IMR-90 (cell line): ENCODE measurements at regions not wholly inside any gene's neighbourhood (a gene's known extent, or its start where the extent isn't known, plus 50 kb on each side); places are given as distances from the start of the nearest gene placed in this dataset.

ENCODE experiments used
- ATAC-seq: fragments of 200-7000 bp; cut with Tn5 transposase; 2 replicates; pipeline ENCODE4 v1.9.1; 2020; ENCODE audit warnings: low read depth, mild to moderate bottlenecking, moderate library complexity
- BruUV-seq: library from RNA; stranded (reverse); fragments of 400-500 nt; replicated peaks from 2 replicates; lab custom pipeline; 2021; lab: Mats Ljungman, UMichigan
- CTCF ChIA-PET: fragments of 300-600 bp; formaldehyde crosslinking; extraction: SDS; loops from one replicate; lab custom pipeline; 2021; ENCODE audit warnings: antibody characterized with exemption; lab: Yijun Ruan, JAX
- POLR2A ChIA-PET: fragments of 300-600 bp; sonication (Branson Sonifier 250); formaldehyde crosslinking; loops from one replicate; lab custom pipeline; 2022; ENCODE audit warnings: antibody characterized with exemption; ENCODE audit not compliant: unreplicated experiment; lab: Charles Lee
- DNase-seq: peaks from one replicate; pipeline ENCODE4 v3.0.0; 2013
- H2AFZ ChIP-seq: replicated peaks from 2 replicates; pipeline ENCODE3; 2013; ENCODE audit warnings: low read length, mild to moderate bottlenecking; ENCODE audit not compliant: poor library complexity
- H2AK5ac ChIP-seq: 2 replicates; pipeline ENCODE4 v1.6.1; 2013; ENCODE audit warnings: low read depth, low read length, inconsistent platforms
- H2AK9ac ChIP-seq: replicated peaks from 2 replicates; pipeline ENCODE3; 2013; ENCODE audit warnings: mild to moderate bottlenecking, low read depth, low read length, moderate library complexity; ENCODE audit not compliant: poor library complexity
- H2BK120ac ChIP-seq: 2 replicates; pipeline ENCODE4 v1.6.1; 2013; ENCODE audit warnings: low read depth, low read length, inconsistent platforms
- H2BK15ac ChIP-seq: 3 replicates; pipeline ENCODE4 v1.6.1; 2013; ENCODE audit warnings: low read depth, low read length, inconsistent platforms
- H2BK20ac ChIP-seq: 2 replicates; pipeline ENCODE4 v1.6.1; 2013; ENCODE audit warnings: low read depth, mild to moderate bottlenecking, inconsistent platforms, low read length, moderate library complexity
- H2BK5ac ChIP-seq: 2 replicates; pipeline ENCODE4 v1.6.1; 2013; ENCODE audit warnings: mild to moderate bottlenecking, low read depth, low read length, inconsistent platforms; ENCODE audit not compliant: poor library complexity, severe bottlenecking
- H3K14ac ChIP-seq: replicated peaks from 2 replicates; pipeline ENCODE4 v1.6.1; 2013; ENCODE audit warnings: low read depth, low read length, inconsistent platforms
- H3K18ac ChIP-seq: 2 replicates; pipeline ENCODE4 v1.6.1; 2013; ENCODE audit warnings: low read depth, low read length, control low read depth
- H3K23ac ChIP-seq: 2 replicates; pipeline ENCODE4 v1.6.1; 2013; ENCODE audit warnings: low read depth, low read length, inconsistent platforms
- H3K27ac ChIP-seq: 2 replicates; pipeline ENCODE4 v1.5.1; 2013; ENCODE audit warnings: mild to moderate bottlenecking, control low read depth, low read length; ENCODE audit not compliant: insufficient read depth
- H3K27me3 ChIP-seq: 2 replicates; pipeline ENCODE4 v1.6.1; 2013; ENCODE audit warnings: low read length; ENCODE audit not compliant: control insufficient read depth, insufficient read depth
- H3K36me3 ChIP-seq: 2 replicates; pipeline ENCODE4 v1.6.1; 2013; ENCODE audit warnings: low read length, mixed read lengths; ENCODE audit not compliant: control insufficient read depth, insufficient read depth
- H3K4ac ChIP-seq: 2 replicates; pipeline ENCODE4 v1.6.1; 2013; ENCODE audit warnings: low read depth, low read length, inconsistent platforms
- H3K4me1 ChIP-seq: 2 replicates; pipeline ENCODE4 v1.6.1; 2013; ENCODE audit warnings: low read length, mixed read lengths; ENCODE audit not compliant: control insufficient read depth, insufficient read depth
- H3K4me2 ChIP-seq: 2 replicates; pipeline ENCODE4 v1.6.1; 2013; ENCODE audit warnings: low read depth, mild to moderate bottlenecking, control low read depth, low read length, moderate library complexity
- H3K4me3 ChIP-seq: 2 replicates; pipeline ENCODE4 v1.5.1; 2013; ENCODE audit warnings: low read depth, mild to moderate bottlenecking, control low read depth, low read length, moderate library complexity; ENCODE audit not compliant: insufficient read depth
- H3K56ac ChIP-seq: 2 replicates; pipeline ENCODE4 v1.6.1; 2013; ENCODE audit warnings: low read length, inconsistent platforms; ENCODE audit not compliant: insufficient read depth; ENCODE audit errors: extremely low read depth
- H3K79me1 ChIP-seq, 2 experiments: 2 replicates each; pipeline ENCODE4 v1.6.1; 2013; ENCODE audit warnings: low read length in 2 of 2, inconsistent platforms in 1 of 2, low read depth in 1 of 2
- H3K9ac ChIP-seq: 2 replicates; pipeline ENCODE4 v1.6.1; 2013; ENCODE audit warnings: low read depth, low read length, control low read depth
- H3K9me1 ChIP-seq: 2 replicates; pipeline ENCODE4 v1.6.1; 2013; ENCODE audit warnings: low read length, inconsistent platforms; ENCODE audit not compliant: insufficient read depth
- H3K9me3 ChIP-seq: 2 replicates; pipeline ENCODE4 v1.6.1; 2013; ENCODE audit warnings: low read length; ENCODE audit not compliant: control insufficient read depth, insufficient read depth
- H4K20me1 ChIP-seq: 2 replicates; pipeline ENCODE4 v1.6.1; 2013; ENCODE audit warnings: low read length, inconsistent platforms; ENCODE audit not compliant: insufficient read depth
- H4K5ac ChIP-seq: 2 replicates; pipeline ENCODE4 v1.6.1; 2013; ENCODE audit warnings: mild to moderate bottlenecking, low read depth, low read length, control low read depth
- H4K8ac ChIP-seq, 2 experiments: 2 replicates each; pipeline ENCODE4 v1.6.1; 2013; ENCODE audit warnings: low read depth in 2 of 2, low read length in 2 of 2, control low read depth in 1 of 2, inconsistent platforms in 1 of 2
- H4K91ac ChIP-seq: 2 replicates; pipeline ENCODE4 v1.6.1; 2013; ENCODE audit warnings: low read depth, low read length, inconsistent platforms; ENCODE audit not compliant: insufficient read depth
- MXI1 ChIP-seq: IDR thresholded peaks from 2 replicates; pipeline ENCODE4 v1.6.1; 2012; ENCODE audit warnings: low read depth, mild to moderate bottlenecking, low read length, moderate library complexity, borderline replicate concordance
- dilution Hi-C: fragments of 300-500 bp; cut with HindIII; formaldehyde crosslinking; loops from one replicate; pipeline ENCODE4 v1.14.3; 2018; ENCODE audit warnings: low sequenced_read_pairs; ENCODE audit not compliant: unreplicated experiment
- in situ Hi-C: fragments of 300-500 bp; cut with MboI; formaldehyde crosslinking; loops from 3 replicates; pipeline ENCODE4 v1.14.3; 2019; ENCODE audit warnings: low sequenced_read_pairs, inconsistent platforms, mixed read lengths
- intact Hi-C: fragments of 100-400 bp; cut with micrococcal nuclease; formaldehyde crosslinking; loops from 2 replicates; pipeline ENCODE4 v1.10.0; 2022

DNA sequence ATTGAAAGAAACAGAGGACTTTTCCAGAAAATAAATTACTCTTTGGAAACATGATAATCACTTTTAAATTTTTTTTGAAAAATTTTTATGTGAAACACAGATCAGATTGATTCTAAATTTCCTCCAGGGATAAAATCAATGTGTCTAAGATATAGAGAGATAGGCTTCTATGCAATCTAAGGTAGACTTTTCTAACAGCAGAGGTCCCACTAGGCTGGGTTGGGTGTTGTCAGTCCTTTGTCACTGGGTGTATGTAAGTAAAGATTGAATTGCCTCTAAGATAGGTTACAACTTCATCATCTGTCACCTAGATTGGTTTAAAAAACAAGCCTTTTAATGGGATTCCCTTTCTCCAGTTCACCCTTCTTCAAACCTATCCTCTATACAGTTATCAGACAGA lies 449.9 kb downstream of the DHX35 start:
- no peak overlapping the region for H2BK20ac ChIP-seq
- H3K9ac ChIP-seq: no peak overlapping the region
- H3K36me3 ChIP-seq: no peaks in the 10 kb centered on the region
- no peak overlapping the region for H2AK9ac ChIP-seq
- no peaks in the 10 kb centered on the region for H3K4me1 ChIP-seq
- H2BK120ac ChIP-seq: no peak overlapping the region
- POLR2A ChIA-PET: no interaction called here
- H3K27ac ChIP-seq: no peak overlapping the region
- no peak overlapping the region for H3K4me3 ChIP-seq
- intact Hi-C loops: no loop called here
- no peak overlapping the region for H3K4ac ChIP-seq
- H2AFZ ChIP-seq: no peak overlapping the region
- H4K91ac ChIP-seq: no peak overlapping the region
- no peak overlapping the region for H4K5ac ChIP-seq
- TF ChIP-seq MXI1: no peak
- H2BK15ac ChIP-seq: no peak overlapping the region
- H3K14ac ChIP-seq: no peak overlapping the region
- no peak for DNase-seq
- H3K9me3 ChIP-seq: no peaks in the 10 kb centered on the region
- dilution Hi-C loops: no loop called here
- no peaks in the 10 kb centered on the region for H3K9me1 ChIP-seq
- no peaks in the 10 kb centered on the region for H3K27me3 ChIP-seq
- no peak for ATAC-seq
- H3K79me1 ChIP-seq: no peaks in the 10 kb centered on the region
- H2BK5ac ChIP-seq: no peak overlapping the region
- CTCF ChIA-PET: no interaction called here
- H3K56ac ChIP-seq: no peak overlapping the region
- BruUV-seq: no TSS peak
- H3K23ac ChIP-seq: no peak overlapping the region
- in situ Hi-C loops: no loop called here
- H4K8ac ChIP-seq: no peak overlapping the region
- no peak overlapping the region for H2AK5ac ChIP-seq
- H3K4me2 ChIP-seq: no peak overlapping the region
- H4K20me1 ChIP-seq: no peaks in the 10 kb centered on the region
- H3K18ac ChIP-seq: no peak overlapping the region
